ENCODE measurements at regions not wholly inside any gene's neighbourhood (a gene's known extent, or its start where the extent isn't known, plus 50 kb on each side); places are given as distances from the start of the nearest gene placed in this dataset.
A peak's percentile ranks its signal among the peaks of the same experiment; 100 is the strongest.

GRCh38 chr11:57083641-57084385 lies 95.1 kb downstream of the OR5AK2 start:
- DNase-seq (ENCODE audit: low read depth), result no peak
- TF ChIP-seq, protein P1, sequence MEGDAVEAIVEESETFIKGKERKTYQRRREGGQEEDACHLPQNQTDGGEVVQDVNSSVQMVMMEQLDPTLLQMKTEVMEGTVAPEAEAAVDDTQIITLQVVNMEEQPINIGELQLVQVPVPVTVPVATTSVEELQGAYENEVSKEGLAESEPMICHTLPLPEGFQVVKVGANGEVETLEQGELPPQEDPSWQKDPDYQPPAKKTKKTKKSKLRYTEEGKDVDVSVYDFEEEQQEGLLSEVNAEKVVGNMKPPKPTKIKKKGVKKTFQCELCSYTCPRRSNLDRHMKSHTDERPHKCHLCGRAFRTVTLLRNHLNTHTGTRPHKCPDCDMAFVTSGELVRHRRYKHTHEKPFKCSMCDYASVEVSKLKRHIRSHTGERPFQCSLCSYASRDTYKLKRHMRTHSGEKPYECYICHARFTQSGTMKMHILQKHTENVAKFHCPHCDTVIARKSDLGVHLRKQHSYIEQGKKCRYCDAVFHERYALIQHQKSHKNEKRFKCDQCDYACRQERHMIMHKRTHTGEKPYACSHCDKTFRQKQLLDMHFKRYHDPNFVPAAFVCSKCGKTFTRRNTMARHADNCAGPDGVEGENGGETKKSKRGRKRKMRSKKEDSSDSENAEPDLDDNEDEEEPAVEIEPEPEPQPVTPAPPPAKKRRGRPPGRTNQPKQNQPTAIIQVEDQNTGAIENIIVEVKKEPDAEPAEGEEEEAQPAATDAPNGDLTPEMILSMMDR (IDR thresholded peaks at IDR 0.05; ENCODE audit: control insufficient read depth, insufficient read depth, low read depth, low read length, missing control alignments), result no peak
- H3K4me3 ChIP-seq (ENCODE audit: control insufficient read depth, low read depth, low read length), result no peak overlapping the region

DNA sequence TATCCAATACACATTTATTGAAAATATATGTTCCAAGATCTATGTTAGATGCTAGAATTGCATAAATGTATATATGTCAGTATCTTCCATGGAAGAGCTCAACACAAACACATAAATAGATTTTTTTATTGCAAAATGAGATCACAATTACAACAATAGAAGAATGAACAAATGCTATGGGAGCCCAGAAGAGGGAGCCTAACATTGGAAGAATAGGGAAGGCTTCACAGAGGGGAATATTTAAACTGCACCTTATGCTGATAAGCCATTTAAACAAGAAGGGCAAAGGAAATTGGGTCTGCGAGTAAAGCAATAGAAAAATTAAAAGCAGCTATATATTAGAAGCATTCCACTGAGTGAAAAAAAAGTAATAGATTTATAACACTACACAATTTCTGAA lies 96.1 kb upstream of the LRRC55 start:
- no peak overlapping the region for H3K4me3 ChIP-seq (ENCODE audit: control insufficient read depth, low read depth, low read length)
- no peak for DNase-seq (ENCODE audit: low read depth)
- TF ChIP-seq, protein P1 (IDR thresholded peaks at IDR 0.05; ENCODE audit: control insufficient read depth, insufficient read depth, low read depth, low read length, missing control alignments), result peak; percentile 29

- TF ChIP-seq, protein P1 (IDR thresholded peaks at IDR 0.05; ENCODE audit: control insufficient read depth, insufficient read depth, low read depth, low read length, missing control alignments), result no peak
- H3K4me3 ChIP-seq (ENCODE audit: control insufficient read depth, low read depth, low read length), result no peak overlapping the region
- no peak for DNase-seq (ENCODE audit: low read depth)
These were observed 93.8 kb upstream of the LRRC55 start for GRCh38 chr11:57087991-57088390.

GRCh38 chr11:57092028-57092698 lies 89.6 kb upstream of the LRRC55 start:
- H3K4me3 ChIP-seq (ENCODE audit: control insufficient read depth, low read depth, low read length), result no peak overlapping the region
- TF ChIP-seq, protein P1 (IDR thresholded peaks at IDR 0.05; ENCODE audit: control insufficient read depth, insufficient read depth, low read depth, low read length, missing control alignments), result no peak
- DNase-seq (ENCODE audit: low read depth), result no peak

- no peak overlapping the region for H3K4me3 ChIP-seq (ENCODE audit: control insufficient read depth, low read depth, low read length)
- TF ChIP-seq, protein P1 (IDR thresholded peaks at IDR 0.05; ENCODE audit: control insufficient read depth, insufficient read depth, low read depth, low read length, missing control alignments), result no peak
- no peak for DNase-seq (ENCODE audit: low read depth)
These were observed 87.4 kb upstream of the LRRC55 start for GRCh38 chr11:57094181-57094935.

GRCh38 chr11:57095417-57095816 lies 86.3 kb upstream of the LRRC55 start:
- DNase-seq (ENCODE audit: low read depth), result no peak
- no peak overlapping the region for H3K4me3 ChIP-seq (ENCODE audit: control insufficient read depth, low read depth, low read length)

More at GRCh38 chr11:57095417-57095816, 86.3 kb upstream of the LRRC55 start:
- TF ChIP-seq, protein P1 (IDR thresholded peaks at IDR 0.05; ENCODE audit: control insufficient read depth, insufficient read depth, low read depth, low read length, missing control alignments), result no peak

Data from AG09309 (cell line).